Activated CD4-positive, alpha-beta T cell treated with anti-CD3 and anti-CD28 coated beads for 4 hours (primary cell): ENCODE measurements at regions not wholly inside any gene's neighbourhood (a gene's known extent, or its start where the extent isn't known, plus 50 kb on each side); places are given as distances from the start of the nearest gene placed in this dataset.
"Not testable (repeated sequence)": the region's sequence is repeated elsewhere in the genome, so short reads cannot be mapped to it uniquely, and the experiment has no call there.

Source experiments
- DNase-seq, 2 donors: peaks; one replicate each; pipeline ENCODE4 v3.0.0-alpha.2; 2020

DNA sequence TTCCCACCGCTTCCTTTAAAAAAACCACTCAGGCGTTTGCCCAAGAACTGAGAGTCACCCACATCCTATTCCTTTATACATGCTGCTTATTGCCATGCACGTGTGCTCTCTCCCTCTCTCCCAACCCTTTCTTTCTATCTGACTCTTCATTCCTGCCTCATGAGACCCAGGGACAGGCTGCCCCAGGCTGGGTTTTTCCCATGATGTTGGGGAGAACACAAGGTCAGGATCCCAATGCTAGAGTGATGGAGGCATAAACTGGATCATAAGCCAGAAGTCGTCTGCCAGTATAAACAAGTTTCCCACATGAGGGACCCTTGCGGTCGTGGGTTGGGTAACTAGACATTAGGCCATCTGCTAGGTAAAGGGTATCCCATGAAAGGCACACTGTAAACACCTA is 64.9 kb downstream of the CD2 start:
- no peak for DNase-seq

- no peak for DNase-seq
Observed at GRCh38 chr1:116820369-116820768, 66.1 kb downstream of the CD2 start.

GRCh38 chr1:116821763-116822162 is 67.5 kb downstream of the CD2 start:
- no peak for DNase-seq

DNA sequence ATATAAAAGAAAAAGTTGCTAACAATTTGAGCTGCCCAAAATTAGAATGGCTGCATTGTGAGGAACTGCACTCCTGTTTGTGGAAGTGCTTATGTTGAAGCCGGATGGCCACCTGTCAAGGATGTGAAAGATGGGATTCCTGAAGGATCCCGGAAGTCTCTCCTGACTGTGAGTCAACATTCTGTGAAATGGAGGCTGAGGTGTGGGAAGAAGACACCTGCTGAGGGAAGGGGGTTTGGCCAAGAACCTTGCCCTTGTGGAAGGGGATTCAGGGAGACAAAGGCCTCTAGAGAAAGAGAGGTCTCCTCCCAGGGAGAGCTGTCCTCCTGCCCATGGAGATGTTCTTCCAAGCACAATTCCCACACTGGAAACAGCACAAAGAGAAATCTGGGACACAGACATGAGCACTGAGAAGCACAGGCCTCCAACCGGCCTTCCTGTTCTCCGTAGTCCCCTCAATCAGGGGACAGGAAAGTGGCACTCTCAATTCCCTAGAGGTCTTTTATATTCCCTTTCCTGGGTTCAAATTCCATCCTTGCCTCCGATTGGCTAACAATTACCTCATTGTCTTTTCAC is 70.5 kb downstream of the CD2 start:
- no peak for DNase-seq

DNA sequence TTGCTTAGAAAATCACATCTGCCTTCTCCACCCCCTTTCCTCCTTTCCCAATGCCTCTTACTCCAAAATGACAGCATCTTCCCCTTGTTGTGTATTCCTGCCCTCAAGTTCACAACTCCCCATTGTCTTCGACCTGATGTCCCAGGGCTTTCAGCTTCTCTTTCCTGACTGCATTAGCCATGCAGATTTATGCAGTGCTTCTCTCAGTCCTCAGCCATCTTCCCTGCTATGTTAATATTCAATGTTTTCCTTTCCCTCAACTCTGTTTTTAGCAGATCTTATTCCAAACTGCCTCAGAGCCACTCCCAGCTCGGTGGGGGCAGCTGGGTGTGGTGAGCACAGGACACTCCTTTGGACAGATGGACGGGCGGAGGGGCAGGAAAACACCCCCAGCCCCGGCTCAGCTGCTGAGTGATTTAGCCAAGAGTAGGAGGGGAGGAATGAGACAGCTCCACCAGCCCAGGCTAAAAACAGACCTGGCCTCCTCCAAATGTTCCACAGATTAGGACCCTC is 71.0 kb downstream of the CD2 start:
- no peak for DNase-seq

GRCh38 chr1:116825720-116826438 is 71.6 kb downstream of the CD2 start:
- DNase-seq = no peak

DNA sequence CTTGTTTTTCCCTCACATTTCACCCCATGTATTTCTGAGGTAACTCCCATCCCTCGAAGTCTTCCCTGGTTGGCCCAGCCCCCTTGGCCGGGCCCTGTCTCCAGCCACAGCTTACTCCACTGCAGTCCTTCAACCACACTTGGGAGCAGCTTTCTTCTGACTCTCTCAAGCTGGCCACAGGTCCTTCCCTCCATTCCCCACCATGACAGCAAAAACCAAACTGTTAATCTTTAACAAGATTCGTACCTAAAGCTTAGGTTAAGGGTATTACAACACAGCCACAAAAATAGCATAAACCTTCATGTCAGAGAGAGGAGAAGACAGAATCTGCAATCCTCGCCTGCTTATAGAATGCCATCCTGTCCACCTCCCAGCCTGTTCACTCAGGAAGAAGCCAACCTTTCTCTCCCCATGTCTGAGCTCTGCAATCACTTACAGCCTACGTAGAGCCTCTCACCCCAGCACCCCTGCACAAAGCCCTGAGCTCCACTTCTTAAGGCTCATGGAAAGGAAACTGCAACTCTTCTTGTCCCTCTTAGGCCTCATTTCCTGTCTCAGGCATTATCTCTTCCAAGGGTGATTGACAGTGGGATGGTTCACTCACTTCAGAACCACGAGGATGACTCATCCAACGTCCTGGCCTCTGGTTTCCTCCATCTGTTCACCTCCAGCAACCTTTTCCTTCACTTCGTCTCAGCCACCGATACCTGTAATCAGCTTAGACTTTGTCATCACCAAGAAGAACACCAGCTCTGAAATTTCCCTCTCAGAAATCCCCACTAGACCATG is 72.8 kb downstream of the CD2 start:
- DNase-seq = peak; percentile 65 to 66

DNA sequence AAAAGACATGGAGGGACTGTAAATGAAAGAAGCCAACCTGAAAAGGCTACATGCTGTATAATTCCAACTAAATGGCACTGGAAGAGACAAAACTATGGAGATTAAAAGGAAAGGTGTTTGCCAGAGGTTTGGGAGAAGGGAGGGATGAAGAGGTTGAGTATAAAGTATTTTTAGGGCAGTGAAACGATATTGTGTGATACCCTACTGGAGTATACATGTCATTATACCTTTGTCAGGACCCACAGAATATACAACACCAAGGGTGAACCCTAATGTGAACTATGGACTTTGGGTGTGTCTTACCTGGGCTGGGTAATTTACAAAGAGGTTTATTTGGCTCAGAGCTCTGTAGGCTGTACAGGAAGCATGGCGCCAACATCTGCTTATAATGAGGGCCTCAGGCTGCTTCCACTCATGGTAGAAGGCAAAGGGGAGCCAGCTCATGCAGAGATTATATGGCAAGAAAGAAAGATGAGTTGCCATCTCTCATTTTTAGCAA is 73.4 kb downstream of the CD2 start:
- DNase-seq = no peak

DNA sequence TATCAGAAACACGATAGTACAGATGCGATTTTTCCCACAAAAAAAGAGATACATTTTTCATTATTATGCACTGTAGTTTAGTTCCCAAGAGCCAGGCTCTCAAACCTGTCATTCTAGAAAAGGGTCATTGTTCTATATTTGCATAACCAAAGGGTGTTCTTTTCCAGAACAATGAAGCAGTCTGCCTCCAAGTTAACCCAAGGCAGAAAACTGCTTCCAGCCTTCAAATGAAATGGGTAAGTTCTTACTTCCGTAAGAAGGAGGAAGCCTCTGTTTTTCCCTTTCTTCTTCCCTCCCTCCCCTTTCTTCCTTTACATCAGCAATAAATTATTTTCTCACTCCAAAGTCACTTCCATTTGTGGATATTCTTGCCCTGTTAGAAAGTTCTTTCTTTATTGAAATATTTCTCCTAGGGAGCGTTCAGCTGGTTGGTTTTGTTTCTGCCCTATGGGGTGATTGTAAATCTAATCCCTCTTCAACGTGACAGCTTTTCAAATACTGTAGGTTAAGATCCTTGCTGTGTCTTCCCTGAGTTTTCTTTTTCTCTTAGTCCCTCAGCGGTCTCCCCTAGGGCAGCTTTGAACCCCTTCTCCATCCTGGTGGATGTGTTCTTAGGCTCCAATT is 77.3 kb upstream of the PTGFRN start:
- no peak for DNase-seq

- DNase-seq = no peak
Observed at GRCh38 chr1:116832932-116833578, 76.7 kb upstream of the PTGFRN start.

- DNase-seq = no peak
Observed at GRCh38 chr1:116833718-116834117, 76.0 kb upstream of the PTGFRN start.

GRCh38 chr1:116834595-116834994 is 75.1 kb upstream of the PTGFRN start:
- DNase-seq = no peak

DNA sequence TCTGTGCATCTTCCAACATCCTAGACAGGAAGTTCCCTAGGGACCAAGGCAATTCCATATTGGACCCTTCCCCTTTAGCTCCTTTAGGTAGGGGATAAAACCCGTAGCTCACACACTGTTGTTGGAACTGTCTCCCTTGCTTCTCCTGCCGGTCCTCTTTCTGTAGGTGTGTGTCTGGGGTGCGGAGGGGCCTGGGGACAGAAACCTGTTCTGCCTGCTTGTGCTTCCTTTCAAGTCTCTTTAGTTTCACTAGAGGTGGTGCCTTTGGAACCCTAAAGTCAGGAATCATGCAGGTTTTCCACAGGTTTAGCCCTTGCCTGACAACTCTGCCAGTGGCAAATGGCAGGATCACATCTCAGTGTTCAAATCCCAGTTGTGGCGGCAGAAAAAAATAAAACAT is 74.6 kb upstream of the PTGFRN start:
- no peak for DNase-seq

- DNase-seq = no peak
Observed at GRCh38 chr1:116836099-116836498, 73.6 kb upstream of the PTGFRN start.

GRCh38 chr1:116841569-116842344 is 68.0 kb upstream of the PTGFRN start:
- DNase-seq = no peak

DNA sequence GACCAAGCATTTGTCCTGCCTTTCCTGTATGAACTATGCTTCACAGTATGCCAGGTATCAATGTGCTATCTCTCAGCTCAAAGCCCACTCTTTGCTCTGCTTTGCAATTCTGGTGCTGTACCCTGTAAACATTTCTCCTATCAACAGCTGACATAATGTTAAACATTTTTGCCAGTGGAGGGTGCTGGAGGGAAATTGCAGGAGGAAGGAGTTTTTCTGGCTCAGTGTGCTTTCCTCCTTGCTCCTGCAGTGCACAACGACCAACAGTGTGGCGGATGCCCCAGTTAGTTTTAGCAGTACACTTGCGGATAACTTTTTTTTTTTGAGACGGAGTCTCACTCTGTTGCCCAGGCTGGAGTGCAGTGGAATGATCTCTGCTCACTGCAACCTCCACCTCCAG is 67.1 kb upstream of the PTGFRN start:
- DNase-seq = no peak

GRCh38 chr1:116844775-116845174 is 64.9 kb upstream of the PTGFRN start:
- DNase-seq = no peak

DNA sequence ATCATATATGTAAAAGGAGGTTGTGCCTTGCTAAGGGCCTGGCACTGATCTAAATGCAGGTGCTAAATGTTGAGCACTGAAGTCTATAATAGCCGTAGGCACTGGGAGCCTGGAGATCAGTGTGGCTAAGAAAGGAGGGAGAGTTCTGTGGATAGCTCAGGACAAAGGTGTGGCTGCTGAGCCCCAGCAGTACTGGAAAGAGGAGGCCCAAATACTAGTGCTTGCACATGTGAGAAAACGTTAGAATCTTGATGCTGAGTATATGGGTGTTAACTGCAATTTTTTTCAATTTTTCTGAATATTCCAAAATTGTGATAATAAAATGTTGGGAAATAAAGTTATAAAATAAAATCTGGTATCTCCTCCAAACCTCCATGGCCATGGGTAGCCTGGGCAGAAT is 62.5 kb upstream of the PTGFRN start:
- no peak for DNase-seq

DNA sequence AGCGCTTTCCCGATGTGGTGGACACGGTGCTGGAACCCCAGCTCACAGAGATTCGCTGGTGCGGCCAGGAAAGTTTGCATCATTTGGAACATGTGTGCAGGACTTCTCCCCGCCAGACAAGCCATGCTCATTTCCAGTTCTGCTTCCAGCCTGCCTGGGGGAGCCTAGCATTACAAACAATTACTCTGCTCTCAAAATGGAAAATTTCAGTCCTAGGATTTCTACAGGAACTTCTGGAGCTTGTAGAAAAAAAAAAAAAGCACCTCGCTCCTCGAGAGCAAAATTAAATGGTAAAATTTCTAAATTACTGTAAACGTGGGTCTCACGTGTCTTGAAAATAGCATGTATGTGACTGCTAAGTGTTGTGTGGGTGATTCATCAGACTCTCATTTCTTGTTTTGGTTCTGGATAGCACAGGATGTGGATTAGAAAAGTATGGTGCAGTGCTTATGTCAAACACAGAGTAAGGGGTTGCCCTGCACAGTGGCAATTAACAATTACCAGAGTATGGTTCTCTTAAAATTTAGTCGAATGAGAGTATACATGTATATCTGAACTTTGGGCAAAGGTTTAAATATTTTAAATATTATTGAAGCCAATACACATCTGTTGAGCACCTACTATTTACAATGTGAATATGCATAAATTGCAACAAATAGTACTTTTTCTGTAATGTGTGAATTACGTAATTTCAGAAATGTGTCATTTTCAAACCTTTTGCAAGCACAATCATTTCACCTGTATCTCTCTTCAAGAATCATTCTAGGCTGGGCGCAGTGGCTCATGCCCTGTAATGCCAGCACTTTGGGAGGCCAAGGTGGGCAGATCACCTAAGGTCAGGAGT is 61.8 kb upstream of the PTGFRN start:
- no peak for DNase-seq

GRCh38 chr1:116850436-116850835 is 59.3 kb upstream of the PTGFRN start:
- DNase-seq = no peak

GRCh38 chr1:116851189-116851588 is 58.5 kb upstream of the PTGFRN start:
- DNase-seq = not testable (repeated sequence)
